ENCODE measurements at regions not wholly inside any gene's neighbourhood (a gene's known extent, or its start where the extent isn't known, plus 50 kb on each side); places are given as distances from the start of the nearest gene placed in this dataset.

DNA sequence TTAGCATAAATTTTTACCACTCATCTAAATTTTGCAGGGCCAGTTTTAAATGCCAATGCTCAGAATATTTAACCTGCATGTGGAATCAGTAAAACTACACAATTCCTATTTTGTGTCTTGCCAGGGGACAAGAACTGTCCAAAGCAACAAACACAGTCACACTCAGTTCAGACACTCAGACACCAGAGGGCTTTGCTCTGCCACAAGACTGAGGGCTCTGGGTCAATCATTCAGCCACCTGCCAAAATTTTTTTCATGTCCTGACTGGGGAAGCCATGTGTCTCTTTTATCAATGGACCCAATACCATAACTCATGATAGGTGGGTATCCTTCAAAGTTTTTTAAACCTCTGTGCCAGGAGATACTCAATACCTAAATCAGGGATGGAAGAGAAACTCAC is 304.0 kb upstream of the ANO3 start:
- TF ChIP-seq GABPA (IDR thresholded peaks at IDR 0.05; ENCODE audit: low read depth) (no peak), POLR2AphosphoS5 (IDR thresholded peaks at IDR 0.05; ENCODE audit: low read depth) (no peak), REST (IDR thresholded peaks at IDR 0.05; ENCODE audit: insufficient replicate concordance, low read depth) (no peak)
- TF ChIP-seq, protein P1, sequence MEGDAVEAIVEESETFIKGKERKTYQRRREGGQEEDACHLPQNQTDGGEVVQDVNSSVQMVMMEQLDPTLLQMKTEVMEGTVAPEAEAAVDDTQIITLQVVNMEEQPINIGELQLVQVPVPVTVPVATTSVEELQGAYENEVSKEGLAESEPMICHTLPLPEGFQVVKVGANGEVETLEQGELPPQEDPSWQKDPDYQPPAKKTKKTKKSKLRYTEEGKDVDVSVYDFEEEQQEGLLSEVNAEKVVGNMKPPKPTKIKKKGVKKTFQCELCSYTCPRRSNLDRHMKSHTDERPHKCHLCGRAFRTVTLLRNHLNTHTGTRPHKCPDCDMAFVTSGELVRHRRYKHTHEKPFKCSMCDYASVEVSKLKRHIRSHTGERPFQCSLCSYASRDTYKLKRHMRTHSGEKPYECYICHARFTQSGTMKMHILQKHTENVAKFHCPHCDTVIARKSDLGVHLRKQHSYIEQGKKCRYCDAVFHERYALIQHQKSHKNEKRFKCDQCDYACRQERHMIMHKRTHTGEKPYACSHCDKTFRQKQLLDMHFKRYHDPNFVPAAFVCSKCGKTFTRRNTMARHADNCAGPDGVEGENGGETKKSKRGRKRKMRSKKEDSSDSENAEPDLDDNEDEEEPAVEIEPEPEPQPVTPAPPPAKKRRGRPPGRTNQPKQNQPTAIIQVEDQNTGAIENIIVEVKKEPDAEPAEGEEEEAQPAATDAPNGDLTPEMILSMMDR (IDR thresholded peaks at IDR 0.05; ENCODE audit: insufficient read depth, low read length): no peak
